Panc1 (cell line): ENCODE measurements at regions not wholly inside any gene's neighbourhood (a gene's known extent, or its start where the extent isn't known, plus 50 kb on each side); places are given as distances from the start of the nearest gene placed in this dataset.

Source experiments
- CTCF ChIP-seq: fragments of 450-650 bp; IDR thresholded peaks from 2 replicates; pipeline ENCODE4 v1.5.1; 2017; ENCODE audit warnings: mild to moderate bottlenecking
- POLR2AphosphoS5 ChIP-seq: IDR thresholded peaks from 2 replicates; pipeline ENCODE4 v1.6.1; 2012; ENCODE audit warnings: mild to moderate bottlenecking, low read depth, low read length, moderate library complexity
- REST ChIP-seq, 2 experiments: IDR thresholded peaks; 2 replicates each; pipeline ENCODE4 v1.6.1; 2011 to 2012; ENCODE audit warnings: low read depth in 2 of 2, control low read depth in 1 of 2, low read length in 1 of 2, mild to moderate bottlenecking in 1 of 2, moderate library complexity in 1 of 2; ENCODE audit not compliant: insufficient read depth in 1 of 2
- SIN3A ChIP-seq: IDR thresholded peaks from 2 replicates; pipeline ENCODE4 v1.6.1; 2012; ENCODE audit warnings: low read depth, mild to moderate bottlenecking, low read length, moderate library complexity, borderline replicate concordance; ENCODE audit not compliant: insufficient read depth
- TCF7L2 ChIP-seq: IDR thresholded peaks from 2 replicates; pipeline ENCODE4 v1.6.1; 2011; ENCODE audit warnings: mild to moderate bottlenecking, low read depth, low read length, inconsistent platforms

GRCh38 chr9:563200-563599, 278.3 kb upstream of the DMRT1 start:
- TF ChIP-seq POLR2AphosphoS5 (no peak), CTCF (no peak), REST (IDR thresholded peaks at IDR 0.05; ENCODE audit: insufficient read depth in 1 of 2, low read depth in 2 of 2, low read length in 1 of 2) (no peak), SIN3A (no peak), TCF7L2 (no peak)
